Cardiac fibroblast (primary cell): ENCODE measurements at regions not wholly inside any gene's neighbourhood (a gene's known extent, or its start where the extent isn't known, plus 50 kb on each side); places are given as distances from the start of the nearest gene placed in this dataset.
"Not testable (repeated sequence)": the region's sequence is repeated elsewhere in the genome, so short reads cannot be mapped to it uniquely, and the experiment has no call there.

ENCODE experiments used
- DNase-seq, 2 donors: peaks; one replicate each; pipeline versions ENCODE4 v3.0.0 to v3.0.0-alpha.2; 2010; ENCODE audit warnings: low read depth in 2 of 2
- H3K4me3 ChIP-seq, 2 donors: replicated peaks in 1 of 2; 1 replicate in 1 of 2; 2 replicates in 1 of 2; pipeline ENCODE4 v1.5.1; 2011; ENCODE audit warnings: low read depth in 2 of 2, low read length in 2 of 2, mild to moderate bottlenecking in 2 of 2, moderate library complexity in 1 of 2
- CTCF ChIP-seq: IDR thresholded peaks from one replicate; pipeline ENCODE4 v1.5.1; 2011; ENCODE audit warnings: low read depth, mild to moderate bottlenecking, low read length, inconsistent platforms

- DNase-seq = peak; percentile 35 to 74
- TF ChIP-seq CTCF = no peak
- H3K4me3 ChIP-seq = no peak overlapping the region
These were observed 74.5 kb upstream of the VKORC1L1 start for GRCh38 chr7:65798111-65799075.

GRCh38 chr7:65800191-65800590 is 72.7 kb upstream of the VKORC1L1 start:
- H3K4me3 ChIP-seq, DNase-seq: not testable (repeated sequence)

GRCh38 chr7:65800890-65801341 is 72.0 kb upstream of the VKORC1L1 start:
- no peak overlapping the region for H3K4me3 ChIP-seq
- no peak for TF ChIP-seq CTCF
- peak in 1 of 2 donors; percentile 43 for DNase-seq

- no peak for DNase-seq
- no peak for TF ChIP-seq CTCF
- no peak overlapping the region for H3K4me3 ChIP-seq
These were observed 68.0 kb upstream of the VKORC1L1 start for GRCh38 chr7:65804887-65805286.

DNA sequence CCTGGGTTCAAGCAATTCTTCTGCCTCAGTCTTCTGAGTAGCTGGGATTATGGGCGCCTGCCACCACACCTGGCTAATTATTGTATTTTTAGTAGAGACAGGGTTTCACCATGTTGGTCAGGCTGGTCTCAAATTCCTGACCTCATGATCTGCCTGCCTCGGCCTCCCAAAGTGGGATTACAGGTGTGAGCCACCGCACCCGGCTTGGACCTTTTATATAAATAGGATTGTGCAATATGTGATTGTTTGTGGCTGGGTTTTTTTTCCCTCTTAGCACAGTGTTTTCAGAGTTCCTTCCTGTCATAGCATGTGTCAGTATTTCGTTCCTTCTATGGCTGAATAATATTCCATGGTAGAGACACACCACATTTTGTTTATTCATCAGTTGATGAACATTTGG is 65.8 kb upstream of the VKORC1L1 start:
- not testable (repeated sequence) for DNase-seq

GRCh38 chr7:65809259-65809981 is 63.5 kb upstream of the VKORC1L1 start:
- no peak overlapping the region for H3K4me3 ChIP-seq
- TF ChIP-seq CTCF = no peak
- no peak for DNase-seq

More for the DNA sequence above, 65.8 kb upstream of the VKORC1L1 start:
- H3K4me3 ChIP-seq = not testable (repeated sequence)

GRCh38 chr7:65809982-65810288 is 62.9 kb upstream of the VKORC1L1 start:
- no peak for DNase-seq
- no peak for TF ChIP-seq CTCF
- H3K4me3 ChIP-seq = no peak overlapping the region
